Spleen (tissue), 11 donors: ENCODE measurements at regions not wholly inside any gene's neighbourhood (a gene's known extent, or its start where the extent isn't known, plus 50 kb on each side); places are given as distances from the start of the nearest gene placed in this dataset.

Source experiments
- DNase-seq: peaks from one replicate; pipeline ENCODE4 v3.0.0-alpha.2; 2020
- H3K27ac ChIP-seq, 8 donors: fragments of 200-600 bp; sonication (generic) in 7 of 8; 1 replicate in 4 of 8; 2 replicates in 4 of 8; pipeline versions ENCODE4 v1.5.0 to v1.8.0; 2016 to 2021; ENCODE audit warnings: inconsistent platforms in 4 of 8, mild to moderate bottlenecking in 4 of 8, moderate library complexity in 1 of 8
- H3K27me3 ChIP-seq, 7 donors: fragments of 200-600 bp; sonication (generic) in 6 of 7; replicated peaks in 1 of 7; 1 replicate in 4 of 7; 2 replicates in 3 of 7; pipeline versions ENCODE4 v1.5.0 to v1.8.0; 2016 to 2021; ENCODE audit warnings: inconsistent platforms in 3 of 7, mild to moderate bottlenecking in 1 of 7
- H3K36me3 ChIP-seq, 6 donors: fragments of 200-600 bp; sonication (generic) in 5 of 6; 1 replicate in 4 of 6; 2 replicates in 2 of 6; pipeline versions ENCODE4 v1.5.0 to v1.8.0; 2016 to 2021; ENCODE audit warnings: inconsistent platforms in 2 of 6
- H3K4me1 ChIP-seq, 6 donors: fragments of 200-600 bp; sonication (generic) in 5 of 6; 1 replicate in 3 of 6; 2 replicates in 3 of 6; pipeline versions ENCODE4 v1.5.0 to v1.8.0; 2016 to 2021; ENCODE audit warnings: inconsistent platforms in 3 of 6
- H3K4me3 ChIP-seq, 8 donors: fragments of 200-600 bp; sonication (generic) in 7 of 8; 1 replicate in 4 of 8; 2 replicates in 4 of 8; pipeline versions ENCODE4 v1.5.0 to v1.8.0; 2016 to 2021; ENCODE audit warnings: inconsistent platforms in 4 of 8, mild to moderate bottlenecking in 4 of 8, moderate library complexity in 2 of 8
- H3K9me3 ChIP-seq, 8 donors: fragments of 200-600 bp; sonication (generic) in 7 of 8; 1 replicate in 4 of 8; 2 replicates in 4 of 8; pipeline versions ENCODE4 v1.5.0 to v1.8.0; 2016 to 2021; ENCODE audit warnings: inconsistent platforms in 4 of 8
- CTCF ChIP-seq, 11 experiments: fragments of 200-600 bp in 7 of 11; fragments of 450-650 bp in 4 of 11; sonication (generic) in 4 of 11; IDR thresholded peaks in 8 of 11; conservative IDR thresholded peaks in 3 of 11; 1 replicate in 7 of 11; 2 replicates in 4 of 11; pipeline versions ENCODE4 v1.4.0 to v1.8.0; 2016 to 2021; ENCODE audit warnings: antibody characterized with exemption in 11 of 11, inconsistent platforms in 4 of 11, mild to moderate bottlenecking in 1 of 11
- POLR2A ChIP-seq, 3 donors: fragments of 450-650 bp; IDR thresholded peaks; one replicate each; pipeline ENCODE4 v1.5.1; 2017; ENCODE audit warnings: antibody characterized with exemption in 3 of 3, mild to moderate bottlenecking in 1 of 3
- POLR2AphosphoS5 ChIP-seq, 3 donors: sonication (generic); formaldehyde crosslinking; IDR thresholded peaks; one replicate each; pipeline ENCODE4 v1.5.1; 2017; ENCODE audit warnings: antibody characterized with exemption in 3 of 3
- WGBS, 5 donors: extraction: QIAGEN DNeasy Blood & Tissue Kit in 3 of 5; methylation state at CpG; one replicate each; pipeline versions ENCODE4 v1.1.5 to v1.1.7; 2013 to 2018; 5-methylcytosine and 5-hydroxymethylcytosine counted together
- intact Hi-C: fragments of 100-400 bp; cut with DNase I; formaldehyde crosslinking; loops from one replicate; pipeline ENCODE4 v1.15.0; 2023; ENCODE audit warnings: low total_unique reads
- donor health status: healthy with polysubstance abuse.
- donor health status: DM: no; HTN: no; CAD: no; lungs with moderate emphysema.
- donor health status: DM: no; HTN: no; CAD: no.
- donor health status: Bipolar disorder and iron deficiency.
- donor health status: healthy.
- donor health status: DM: no; HTN: no; CAD: no.
- donor health status: DM: yes; HTN: yes; CAD: no.

- Histone ChIP-seq H3K36me3 (no peaks in the 10 kb centered on the region), H3K27me3 (peaks cover 0 to 70% (median 0%) of the 10 kb centered on the region in 7 donors), H3K27ac (no peak overlapping the region), H3K4me3 (no peak overlapping the region), H3K4me1 (no peaks in the 10 kb centered on the region), H3K9me3 (no peaks in the 10 kb centered on the region)
- DNase-seq = peak; percentile 27
- WGBS, 5 donors = 28 to 45% (median 31%) methylated on average over 6 of the region's 6 CpGs
- intact Hi-C loops = no loop called here
- no peak for TF ChIP-seq POLR2A (IDR thresholded peaks at IDR 0.05)
- TF ChIP-seq CTCF (IDR thresholded peaks at IDR 0.05 in 8 of 11, conservative IDR thresholded peaks at IDR 0.05 in 3 of 11) = no peak
- TF ChIP-seq POLR2AphosphoS5 (IDR thresholded peaks at IDR 0.05) = no peak
These were observed 62.7 kb upstream of the NECTIN1 start for GRCh38 chr11:119791701-119792151.

- peak; percentile 64 for DNase-seq
- Histone ChIP-seq H3K36me3 (no peaks in the 10 kb centered on the region), H3K9me3 (no peaks in the 10 kb centered on the region), H3K27ac (no peak overlapping the region), H3K4me1 (no peaks in the 10 kb centered on the region), H3K4me3 (no peak overlapping the region), H3K27me3 (peaks cover 0 to 64% (median 0%) of the 10 kb centered on the region in 7 donors)
- intact Hi-C loops = no loop called here
- 55 to 68% (median 58%) methylated on average over 3 to 6 of the region's 6 CpGs for WGBS, 5 donors
- TF ChIP-seq POLR2AphosphoS5 (IDR thresholded peaks at IDR 0.05) = no peak
- TF ChIP-seq CTCF (IDR thresholded peaks at IDR 0.05 in 8 of 11, conservative IDR thresholded peaks at IDR 0.05 in 3 of 11) = no peak
- no peak for TF ChIP-seq POLR2A (IDR thresholded peaks at IDR 0.05)
These were observed 62.0 kb upstream of the NECTIN1 start for GRCh38 chr11:119791047-119791446.

GRCh38 chr11:119790476-119790875, 61.5 kb upstream of the NECTIN1 start:
- WGBS, 5 donors = 52 to 66% (median 61%) methylated on average over 9 of the region's 9 CpGs
- TF ChIP-seq CTCF (IDR thresholded peaks at IDR 0.05 in 8 of 11, conservative IDR thresholded peaks at IDR 0.05 in 3 of 11) (no peak), POLR2AphosphoS5 (IDR thresholded peaks at IDR 0.05) (no peak), POLR2A (IDR thresholded peaks at IDR 0.05) (no peak)
- H3K27me3 ChIP-seq = peaks cover 0 to 58% (median 0%) of the 10 kb centered on the region in 7 donors
- H3K9me3 ChIP-seq = no peaks in the 10 kb centered on the region
- intact Hi-C loops = no loop called here
- peak; percentile 50 for DNase-seq
- H3K36me3 ChIP-seq = no peaks in the 10 kb centered on the region
- H3K4me3 ChIP-seq = no peak overlapping the region
- no peak overlapping the region for H3K27ac ChIP-seq
- H3K4me1 ChIP-seq = no peaks in the 10 kb centered on the region

GRCh38 chr11:119789766-119790407, 60.9 kb upstream of the NECTIN1 start:
- Histone ChIP-seq H3K36me3 (no peaks in the 10 kb centered on the region), H3K27me3 (peaks cover 0 to 54% (median 0%) of the 10 kb centered on the region in 7 donors), H3K9me3 (no peaks in the 10 kb centered on the region), H3K4me3 (no peak overlapping the region), H3K4me1 (no peaks in the 10 kb centered on the region), H3K27ac (no peak overlapping the region)
- DNase-seq = peak; percentile 56
- WGBS, 5 donors = 76 to 91% (median 79%) methylated on average over 9 to 11 of the region's 11 CpGs
- TF ChIP-seq POLR2A (IDR thresholded peaks at IDR 0.05) = no peak
- TF ChIP-seq CTCF (IDR thresholded peaks at IDR 0.05 in 8 of 11, conservative IDR thresholded peaks at IDR 0.05 in 3 of 11) = no peak
- no peak for TF ChIP-seq POLR2AphosphoS5 (IDR thresholded peaks at IDR 0.05)
- intact Hi-C loops = no loop called here
